HepG2 (cell line): ENCODE measurements at regions not wholly inside any gene's neighbourhood (a gene's known extent, or its start where the extent isn't known, plus 50 kb on each side); places are given as distances from the start of the nearest gene placed in this dataset.

Experiments used
- CREB1 ChIP-seq, 2 experiments: fragments of 450-650 bp in 1 of 2; IDR thresholded peaks; 2 replicates each; pipeline ENCODE4 v1.6.1; 2016 to 2017; ENCODE audit warnings: control low read depth in 1 of 2, mild to moderate bottlenecking in 1 of 2, missing compliant biosample characterization in 1 of 2, missing genetic modification characterization in 1 of 2
- GABPA ChIP-seq, 2 experiments: IDR thresholded peaks; 2 replicates each; pipeline ENCODE4 v1.6.1; 2011 to 2016; ENCODE audit warnings: low read depth in 2 of 2, low read length in 1 of 2, missing biosample characterization in 1 of 2, missing genetic modification characterization in 1 of 2
- ZNF207 ChIP-seq: fragments of 450-650 bp; IDR thresholded peaks from 2 replicates; pipeline ENCODE4 v1.6.1; 2016; ENCODE audit warnings: antibody characterized with exemption, borderline replicate concordance
- ZNF629 ChIP-seq: sonication (generic); formaldehyde crosslinking; conservative IDR thresholded peaks from 2 replicates; pipeline ENCODE4 v1.5.0; 2020; ENCODE audit warnings: missing genetic modification reagents
- ZNF709 ChIP-seq: sonication (generic); formaldehyde crosslinking; IDR thresholded peaks from 2 replicates; pipeline ENCODE4 v1.5.0; 2020; ENCODE audit warnings: mild to moderate bottlenecking, missing genetic modification reagents
- TF ChIP-seq, protein P1 (sequence below): sonication (generic); formaldehyde crosslinking; IDR thresholded peaks from 2 replicates; pipeline ENCODE4 v1.5.0; 2020; ENCODE audit warnings: mild to moderate bottlenecking, missing genetic modification reagents, moderate library complexity
- TF ChIP-seq, protein P2 (sequence below): sonication (generic); formaldehyde crosslinking; IDR thresholded peaks from 2 replicates; pipeline ENCODE4 v1.4.0; 2020; ENCODE audit warnings: mild to moderate bottlenecking, missing genetic modification reagents
- TF ChIP-seq, protein P3 (sequence below): sonication (generic); formaldehyde crosslinking; IDR thresholded peaks from 2 replicates; pipeline ENCODE4 v1.5.0; 2020; ENCODE audit warnings: mild to moderate bottlenecking, missing genetic modification reagents

DNA sequence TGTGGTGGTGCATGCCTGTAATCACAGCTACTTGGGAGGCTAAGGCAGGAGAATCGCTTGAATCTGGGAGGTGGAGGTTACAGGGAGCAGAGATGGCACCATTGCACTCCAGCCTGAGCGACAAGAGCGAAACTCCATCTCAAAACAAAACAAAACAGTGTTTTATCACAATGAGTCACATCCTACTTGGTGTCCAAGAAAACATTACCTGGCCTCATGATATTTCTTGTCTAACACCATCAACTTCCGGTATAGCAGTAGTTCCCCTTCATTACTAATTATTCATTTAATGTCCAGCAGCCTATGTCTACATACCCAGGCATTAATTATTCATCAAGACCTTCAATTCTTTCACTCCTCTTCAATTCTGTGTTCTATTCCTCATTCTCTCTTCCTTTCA is 115.5 kb downstream of the CCDC59 start:
- TF ChIP-seq, protein P1, sequence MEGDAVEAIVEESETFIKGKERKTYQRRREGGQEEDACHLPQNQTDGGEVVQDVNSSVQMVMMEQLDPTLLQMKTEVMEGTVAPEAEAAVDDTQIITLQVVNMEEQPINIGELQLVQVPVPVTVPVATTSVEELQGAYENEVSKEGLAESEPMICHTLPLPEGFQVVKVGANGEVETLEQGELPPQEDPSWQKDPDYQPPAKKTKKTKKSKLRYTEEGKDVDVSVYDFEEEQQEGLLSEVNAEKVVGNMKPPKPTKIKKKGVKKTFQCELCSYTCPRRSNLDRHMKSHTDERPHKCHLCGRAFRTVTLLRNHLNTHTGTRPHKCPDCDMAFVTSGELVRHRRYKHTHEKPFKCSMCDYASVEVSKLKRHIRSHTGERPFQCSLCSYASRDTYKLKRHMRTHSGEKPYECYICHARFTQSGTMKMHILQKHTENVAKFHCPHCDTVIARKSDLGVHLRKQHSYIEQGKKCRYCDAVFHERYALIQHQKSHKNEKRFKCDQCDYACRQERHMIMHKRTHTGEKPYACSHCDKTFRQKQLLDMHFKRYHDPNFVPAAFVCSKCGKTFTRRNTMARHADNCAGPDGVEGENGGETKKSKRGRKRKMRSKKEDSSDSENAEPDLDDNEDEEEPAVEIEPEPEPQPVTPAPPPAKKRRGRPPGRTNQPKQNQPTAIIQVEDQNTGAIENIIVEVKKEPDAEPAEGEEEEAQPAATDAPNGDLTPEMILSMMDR (CRISPR knock-in tag), result no peak
- TF ChIP-seq, protein P2, sequence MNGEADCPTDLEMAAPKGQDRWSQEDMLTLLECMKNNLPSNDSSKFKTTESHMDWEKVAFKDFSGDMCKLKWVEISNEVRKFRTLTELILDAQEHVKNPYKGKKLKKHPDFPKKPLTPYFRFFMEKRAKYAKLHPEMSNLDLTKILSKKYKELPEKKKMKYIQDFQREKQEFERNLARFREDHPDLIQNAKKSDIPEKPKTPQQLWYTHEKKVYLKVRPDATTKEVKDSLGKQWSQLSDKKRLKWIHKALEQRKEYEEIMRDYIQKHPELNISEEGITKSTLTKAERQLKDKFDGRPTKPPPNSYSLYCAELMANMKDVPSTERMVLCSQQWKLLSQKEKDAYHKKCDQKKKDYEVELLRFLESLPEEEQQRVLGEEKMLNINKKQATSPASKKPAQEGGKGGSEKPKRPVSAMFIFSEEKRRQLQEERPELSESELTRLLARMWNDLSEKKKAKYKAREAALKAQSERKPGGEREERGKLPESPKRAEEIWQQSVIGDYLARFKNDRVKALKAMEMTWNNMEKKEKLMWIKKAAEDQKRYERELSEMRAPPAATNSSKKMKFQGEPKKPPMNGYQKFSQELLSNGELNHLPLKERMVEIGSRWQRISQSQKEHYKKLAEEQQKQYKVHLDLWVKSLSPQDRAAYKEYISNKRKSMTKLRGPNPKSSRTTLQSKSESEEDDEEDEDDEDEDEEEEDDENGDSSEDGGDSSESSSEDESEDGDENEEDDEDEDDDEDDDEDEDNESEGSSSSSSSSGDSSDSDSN (CRISPR knock-in tag), result no peak
- TF ChIP-seq ZNF207 (no peak), ZNF709 (no peak), GABPA (IDR thresholded peaks at IDR 0.05; ENCODE audit: low read depth, low read length) (no peak), GABPA (CRISPR knock-in tag; IDR thresholded peaks at IDR 0.05; ENCODE audit: low read depth) (no peak), CREB1 (IDR thresholded peaks at IDR 0.05) (no peak), CREB1 (CRISPR knock-in tag; IDR thresholded peaks at IDR 0.05) (no peak), ZNF629 (no peak)
- TF ChIP-seq, protein P3, sequence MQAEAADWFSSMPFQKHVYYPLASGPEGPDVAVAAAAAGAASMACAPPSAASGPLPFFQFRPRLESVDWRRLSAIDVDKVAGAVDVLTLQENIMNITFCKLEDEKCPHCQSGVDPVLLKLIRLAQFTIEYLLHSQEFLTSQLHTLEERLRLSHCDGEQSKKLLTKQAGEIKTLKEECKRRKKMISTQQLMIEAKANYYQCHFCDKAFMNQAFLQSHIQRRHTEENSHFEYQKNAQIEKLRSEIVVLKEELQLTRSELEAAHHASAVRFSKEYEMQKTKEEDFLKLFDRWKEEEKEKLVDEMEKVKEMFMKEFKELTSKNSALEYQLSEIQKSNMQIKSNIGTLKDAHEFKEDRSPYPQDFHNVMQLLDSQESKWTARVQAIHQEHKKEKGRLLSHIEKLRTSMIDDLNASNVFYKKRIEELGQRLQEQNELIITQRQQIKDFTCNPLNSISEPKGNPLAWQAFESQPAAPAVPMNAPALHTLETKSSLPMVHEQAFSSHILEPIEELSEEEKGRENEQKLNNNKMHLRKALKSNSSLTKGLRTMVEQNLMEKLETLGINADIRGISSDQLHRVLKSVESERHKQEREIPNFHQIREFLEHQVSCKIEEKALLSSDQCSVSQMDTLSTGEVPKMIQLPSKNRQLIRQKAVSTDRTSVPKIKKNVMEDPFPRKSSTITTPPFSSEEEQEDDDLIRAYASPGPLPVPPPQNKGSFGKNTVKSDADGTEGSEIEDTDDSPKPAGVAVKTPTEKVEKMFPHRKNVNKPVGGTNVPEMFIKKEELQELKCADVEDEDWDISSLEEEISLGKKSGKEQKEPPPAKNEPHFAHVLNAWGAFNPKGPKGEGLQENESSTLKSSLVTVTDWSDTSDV (CRISPR knock-in tag), result no peak
